ENCODE measurements at regions not wholly inside any gene's neighbourhood (a gene's known extent, or its start where the extent isn't known, plus 50 kb on each side); places are given as distances from the start of the nearest gene placed in this dataset.
"Not testable (repeated sequence)": the region's sequence is repeated elsewhere in the genome, so short reads cannot be mapped to it uniquely, and the experiment has no call there.

GRCh38 chr1:233477359-233477758 lies 136.5 kb upstream of the KCNK1 start:
- DNase-seq = no peak

- no peak for DNase-seq
These were observed 135.3 kb upstream of the KCNK1 start for GRCh38 chr1:233478611-233479010.

GRCh38 chr1:233479110-233479890 lies 134.6 kb upstream of the KCNK1 start:
- peak; percentile 31 for DNase-seq

GRCh38 chr1:233480198-233480597 lies 133.7 kb upstream of the KCNK1 start:
- DNase-seq = no peak

GRCh38 chr1:233482388-233482787 lies 131.5 kb upstream of the KCNK1 start:
- no peak for DNase-seq

- DNase-seq = no peak
These were observed 128.5 kb upstream of the KCNK1 start for GRCh38 chr1:233485385-233485784.

- no peak for DNase-seq
These were observed 128.0 kb upstream of the KCNK1 start for GRCh38 chr1:233485809-233486398.

GRCh38 chr1:233487408-233487807 lies 126.5 kb upstream of the KCNK1 start:
- no peak for DNase-seq

- no peak for DNase-seq
These were observed 124.5 kb upstream of the KCNK1 start for GRCh38 chr1:233489411-233489810.

GRCh38 chr1:233490488-233490887 lies 123.4 kb upstream of the KCNK1 start:
- DNase-seq = no peak

- no peak for DNase-seq
These were observed 121.8 kb upstream of the KCNK1 start for GRCh38 chr1:233491953-233492620.

GRCh38 chr1:233496993-233497392 lies 116.9 kb upstream of the KCNK1 start:
- DNase-seq = no peak

- DNase-seq = no peak
These were observed 116.2 kb upstream of the KCNK1 start for GRCh38 chr1:233497679-233498078.

GRCh38 chr1:233500106-233500505 lies 113.8 kb upstream of the KCNK1 start:
- DNase-seq = no peak

- no peak for DNase-seq
These were observed 110.4 kb upstream of the KCNK1 start for GRCh38 chr1:233503366-233503954.

- no peak for DNase-seq
These were observed 108.8 kb upstream of the KCNK1 start for GRCh38 chr1:233505130-233505529.

GRCh38 chr1:233505889-233506288 lies 108.0 kb upstream of the KCNK1 start:
- DNase-seq = not testable (repeated sequence)

GRCh38 chr1:233509526-233509925 lies 104.4 kb upstream of the KCNK1 start:
- DNase-seq = no peak

GRCh38 chr1:233512538-233512937 lies 101.4 kb upstream of the KCNK1 start:
- no peak for DNase-seq

- DNase-seq = no peak
These were observed 100.5 kb upstream of the KCNK1 start for GRCh38 chr1:233513431-233513830.

- no peak for DNase-seq
These were observed 98.9 kb upstream of the KCNK1 start for GRCh38 chr1:233514946-233515391.

GRCh38 chr1:233516732-233517131 lies 97.2 kb upstream of the KCNK1 start:
- DNase-seq = no peak

- DNase-seq = peak; percentile 15
These were observed 95.6 kb upstream of the KCNK1 start for GRCh38 chr1:233518344-233518743.
